Neural cell (in vitro differentiated cells): ENCODE measurements at regions not wholly inside any gene's neighbourhood (a gene's known extent, or its start where the extent isn't known, plus 50 kb on each side); places are given as distances from the start of the nearest gene placed in this dataset.

Experiments
- CTCF ChIP-seq: fragments of 450-650 bp; IDR thresholded peaks from 2 replicates; pipeline ENCODE4 v1.5.1; 2014; ENCODE audit warnings: antibody characterized with exemption, mild to moderate bottlenecking, moderate library complexity; ENCODE audit not compliant: poor library complexity, severe bottlenecking
- EP300 ChIP-seq: fragments of 450-650 bp; conservative IDR thresholded peaks from 2 replicates; pipeline ENCODE4 v1.6.1; 2014; ENCODE audit warnings: antibody characterized with exemption, mild to moderate bottlenecking, moderate library complexity; ENCODE audit not compliant: poor library complexity, severe bottlenecking
- EZH2 ChIP-seq: fragments of 200-600, 300-800 bp; shearing (Covaris generic), sonication (generic); IDR thresholded peaks from 2 replicates; pipeline ENCODE4 v1.6.1; 2014; ENCODE audit warnings: antibody characterized with exemption, low read length, borderline replicate concordance, mild to moderate bottlenecking; ENCODE audit not compliant: insufficient read depth, poor library complexity, severe bottlenecking
- POLR2AphosphoS5 ChIP-seq: IDR thresholded peaks from 2 replicates; pipeline ENCODE4 v1.6.1; 2012
- REST ChIP-seq: IDR thresholded peaks from 2 replicates; pipeline ENCODE4 v1.6.1; 2012; ENCODE audit warnings: borderline replicate concordance
- TAF1 ChIP-seq: IDR thresholded peaks from 2 replicates; pipeline ENCODE4 v1.6.1; 2012; ENCODE audit warnings: low read depth

GRCh38 chr15:69669446-69669845 lies 216.8 kb downstream of the RPLP1 start:
- TF ChIP-seq REST, result no peak
- no peak for TF ChIP-seq CTCF
- no peak for TF ChIP-seq POLR2AphosphoS5
- no peak for TF ChIP-seq EP300
- no peak for TF ChIP-seq EZH2
- TF ChIP-seq TAF1, result no peak
